ENCODE measurements at regions not wholly inside any gene's neighbourhood (a gene's known extent, or its start where the extent isn't known, plus 50 kb on each side); places are given as distances from the start of the nearest gene placed in this dataset.
"Not testable (repeated sequence)": the region's sequence is repeated elsewhere in the genome, so short reads cannot be mapped to it uniquely, and the experiment has no call there.

GRCh38 chr14:106633721-106634120 lies 1107.3 kb downstream of the TMEM121 start:
- TF ChIP-seq POLR2AphosphoS5 (IDR thresholded peaks at IDR 0.05; ENCODE audit: borderline replicate concordance, low read depth, low read length) (no peak), FOXP2 (optimal IDR thresholded peaks at IDR 0.05; ENCODE audit: control extremely low read depth, extremely low read length, insufficient read depth) (no peak), EZH2 (IDR thresholded peaks at IDR 0.05) (no peak)
- no peaks in the 10 kb centered on the region for H3K36me3 ChIP-seq (ENCODE audit: insufficient read depth, low read length)
- H3K9me3 ChIP-seq (ENCODE audit: low read depth, low read length), result no peaks in the 10 kb centered on the region
- no peak overlapping the region for H3K9ac ChIP-seq (ENCODE audit: insufficient read length)
- H3K4me3 ChIP-seq, result no peak overlapping the region
- H3K27ac ChIP-seq, result no peak overlapping the region
- DNase-seq (ENCODE audit: low read depth, low spot score), result no peak

- Histone ChIP-seq H3K9me3 (ENCODE audit: low read depth, low read length) (no peaks in the 10 kb centered on the region), H3K9ac (ENCODE audit: insufficient read length) (no peak overlapping the region), H3K36me3 (ENCODE audit: insufficient read depth, low read length) (no peaks in the 10 kb centered on the region), H3K27ac (no peak overlapping the region), H3K4me3 (no peak overlapping the region)
- DNase-seq (ENCODE audit: low read depth, low spot score), result no peak
- TF ChIP-seq FOXP2 (optimal IDR thresholded peaks at IDR 0.05; ENCODE audit: control extremely low read depth, extremely low read length, insufficient read depth) (no peak), POLR2AphosphoS5 (IDR thresholded peaks at IDR 0.05; ENCODE audit: borderline replicate concordance, low read depth, low read length) (no peak), EZH2 (IDR thresholded peaks at IDR 0.05) (no peak)
These were observed 1109.2 kb downstream of the TMEM121 start for GRCh38 chr14:106635569-106635968.

- H3K9me3 ChIP-seq (ENCODE audit: low read depth, low read length); H3K36me3 ChIP-seq (ENCODE audit: insufficient read depth, low read length); H3K9ac ChIP-seq (ENCODE audit: insufficient read length); H3K27ac ChIP-seq; DNase-seq (ENCODE audit: low read depth, low spot score); H3K4me3 ChIP-seq: not testable (repeated sequence)
These were observed 1112.5 kb downstream of the TMEM121 start for GRCh38 chr14:106638786-106639452.

- no peak for TF ChIP-seq POLR2AphosphoS5 (IDR thresholded peaks at IDR 0.05; ENCODE audit: borderline replicate concordance, low read depth, low read length)
- no peak for TF ChIP-seq FOXP2 (optimal IDR thresholded peaks at IDR 0.05; ENCODE audit: control extremely low read depth, extremely low read length, insufficient read depth)
- TF ChIP-seq EZH2 (IDR thresholded peaks at IDR 0.05), result no peak
- no peak overlapping the region for H3K4me3 ChIP-seq
- H3K9ac ChIP-seq (ENCODE audit: insufficient read length), result no peak overlapping the region
- no peaks in the 10 kb centered on the region for H3K9me3 ChIP-seq (ENCODE audit: low read depth, low read length)
- no peaks in the 10 kb centered on the region for H3K36me3 ChIP-seq (ENCODE audit: insufficient read depth, low read length)
- H3K27ac ChIP-seq, result no peak overlapping the region
- no peak for DNase-seq (ENCODE audit: low read depth, low spot score)
These were observed 1115.7 kb downstream of the TMEM121 start for GRCh38 chr14:106642090-106642489.

GRCh38 chr14:106642971-106643370 lies 1116.6 kb downstream of the TMEM121 start:
- DNase-seq (ENCODE audit: low read depth, low spot score); H3K9ac ChIP-seq (ENCODE audit: insufficient read length); H3K27ac ChIP-seq; H3K9me3 ChIP-seq (ENCODE audit: low read depth, low read length); H3K4me3 ChIP-seq; H3K36me3 ChIP-seq (ENCODE audit: insufficient read depth, low read length): not testable (repeated sequence)

GRCh38 chr14:106648874-106649273 lies 1122.5 kb downstream of the TMEM121 start:
- H3K4me3 ChIP-seq; H3K9me3 ChIP-seq (ENCODE audit: low read depth, low read length); H3K9ac ChIP-seq (ENCODE audit: insufficient read length); DNase-seq (ENCODE audit: low read depth, low spot score); H3K36me3 ChIP-seq (ENCODE audit: insufficient read depth, low read length); H3K27ac ChIP-seq: not testable (repeated sequence)

GRCh38 chr14:106651016-106651415 lies 1124.6 kb downstream of the TMEM121 start:
- Histone ChIP-seq H3K27ac (no peak overlapping the region), H3K9me3 (ENCODE audit: low read depth, low read length) (no peaks in the 10 kb centered on the region), H3K36me3 (ENCODE audit: insufficient read depth, low read length) (no peaks in the 10 kb centered on the region), H3K4me3 (no peak overlapping the region), H3K9ac (ENCODE audit: insufficient read length) (no peak overlapping the region)
- DNase-seq (ENCODE audit: low read depth, low spot score), result no peak
- TF ChIP-seq FOXP2 (optimal IDR thresholded peaks at IDR 0.05; ENCODE audit: control extremely low read depth, extremely low read length, insufficient read depth) (no peak), POLR2AphosphoS5 (IDR thresholded peaks at IDR 0.05; ENCODE audit: borderline replicate concordance, low read depth, low read length) (no peak), EZH2 (IDR thresholded peaks at IDR 0.05) (no peak)

- no peak overlapping the region for H3K27ac ChIP-seq
- H3K4me3 ChIP-seq, result no peak overlapping the region
- no peaks in the 10 kb centered on the region for H3K9me3 ChIP-seq (ENCODE audit: low read depth, low read length)
- TF ChIP-seq POLR2AphosphoS5 (IDR thresholded peaks at IDR 0.05; ENCODE audit: borderline replicate concordance, low read depth, low read length), result no peak
- TF ChIP-seq EZH2 (IDR thresholded peaks at IDR 0.05), result no peak
- no peak for TF ChIP-seq FOXP2 (optimal IDR thresholded peaks at IDR 0.05; ENCODE audit: control extremely low read depth, extremely low read length, insufficient read depth)
- no peak overlapping the region for H3K9ac ChIP-seq (ENCODE audit: insufficient read length)
- no peak for DNase-seq (ENCODE audit: low read depth, low spot score)
- H3K36me3 ChIP-seq (ENCODE audit: insufficient read depth, low read length), result no peaks in the 10 kb centered on the region
These were observed 1126.1 kb downstream of the TMEM121 start for GRCh38 chr14:106652494-106652893.

GRCh38 chr14:106657460-106657859 lies 1131.1 kb downstream of the TMEM121 start:
- H3K9me3 ChIP-seq (ENCODE audit: low read depth, low read length), result no peaks in the 10 kb centered on the region
- no peaks in the 10 kb centered on the region for H3K36me3 ChIP-seq (ENCODE audit: insufficient read depth, low read length)
- no peak overlapping the region for H3K4me3 ChIP-seq
- no peak overlapping the region for H3K9ac ChIP-seq (ENCODE audit: insufficient read length)
- H3K27ac ChIP-seq, result no peak overlapping the region
- TF ChIP-seq POLR2AphosphoS5 (IDR thresholded peaks at IDR 0.05; ENCODE audit: borderline replicate concordance, low read depth, low read length), result no peak
- no peak for TF ChIP-seq FOXP2 (optimal IDR thresholded peaks at IDR 0.05; ENCODE audit: control extremely low read depth, extremely low read length, insufficient read depth)
- TF ChIP-seq EZH2 (IDR thresholded peaks at IDR 0.05), result no peak
- no peak for DNase-seq (ENCODE audit: low read depth, low spot score)

GRCh38 chr14:106658066-106658860 lies 1131.9 kb downstream of the TMEM121 start:
- not testable (repeated sequence) for H3K36me3 ChIP-seq (ENCODE audit: insufficient read depth, low read length); H3K9me3 ChIP-seq (ENCODE audit: low read depth, low read length); DNase-seq (ENCODE audit: low read depth, low spot score); H3K9ac ChIP-seq (ENCODE audit: insufficient read length); H3K27ac ChIP-seq; H3K4me3 ChIP-seq

- not testable (repeated sequence) for H3K9me3 ChIP-seq (ENCODE audit: low read depth, low read length); H3K36me3 ChIP-seq (ENCODE audit: insufficient read depth, low read length); H3K4me3 ChIP-seq; H3K9ac ChIP-seq (ENCODE audit: insufficient read length)
- peak; percentile 40 for DNase-seq (ENCODE audit: low read depth, low spot score)
- peak overlapping the region; percentile 65; the same call in 1 of the 2 replicates for H3K27ac ChIP-seq
These were observed 1135.2 kb downstream of the TMEM121 start for GRCh38 chr14:106661561-106661960.

All from SK-N-MC (cell line).